ENCODE measurements at regions not wholly inside any gene's neighbourhood (a gene's known extent, or its start where the extent isn't known, plus 50 kb on each side); places are given as distances from the start of the nearest gene placed in this dataset.
A peak's percentile ranks its signal among the peaks of the same experiment; 100 is the strongest.

DNA sequence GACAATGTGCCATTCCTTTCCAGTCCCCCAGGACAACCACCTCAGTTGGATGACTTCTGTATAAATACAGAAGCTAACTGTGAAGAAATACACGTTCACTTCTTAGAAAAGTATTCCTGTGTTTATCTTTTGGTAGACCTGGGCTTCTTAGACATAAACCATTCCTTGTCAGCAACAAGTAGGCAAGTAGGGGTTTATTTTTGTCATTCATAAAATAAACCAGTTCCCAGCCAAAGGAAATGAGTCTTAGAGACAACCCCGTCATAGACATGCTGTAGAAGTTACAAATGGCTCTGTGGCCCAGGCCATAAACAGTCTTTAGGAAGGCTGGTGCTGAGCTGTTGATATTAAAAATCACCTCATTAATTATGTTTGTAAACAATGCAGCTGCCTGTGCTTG, 243.2 kb downstream of the SPTSSA start:
- H4K20me1 ChIP-seq (ENCODE audit: control insufficient read depth, extremely low read depth, insufficient read depth, low read length) = no peaks in the 10 kb centered on the region
- DNase-seq (ENCODE audit: low read depth, low spot score) = no peak

DNA sequence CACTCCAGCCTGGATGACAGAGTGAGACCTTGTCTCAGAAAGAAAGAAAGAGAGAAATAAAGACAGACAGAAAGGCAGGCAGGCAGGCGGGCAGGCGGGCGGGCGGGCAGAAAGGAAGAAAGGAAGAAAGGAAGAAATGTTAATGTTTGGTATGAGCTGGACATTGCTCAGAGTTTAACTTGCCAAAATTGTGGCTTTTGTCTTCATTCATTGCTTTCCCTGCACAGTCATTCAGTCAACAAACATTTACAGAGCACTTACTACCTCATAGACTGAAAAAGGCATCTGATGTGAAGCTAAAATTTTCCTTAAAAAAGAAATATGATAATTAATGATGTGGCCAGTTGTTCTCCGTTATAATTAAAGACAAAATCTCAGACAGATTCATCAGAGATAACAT, 247.1 kb downstream of the SPTSSA start:
- H3K9ac ChIP-seq (ENCODE audit: control insufficient read depth, extremely low read depth, insufficient read depth, low read length) = no peak overlapping the region
- H2AFZ ChIP-seq (ENCODE audit: control insufficient read depth, low read length) = no peak overlapping the region
- no peak overlapping the region for H3K4me3 ChIP-seq (ENCODE audit: control insufficient read depth in 2 of 3, extremely low read depth in 1 of 3, insufficient read depth in 2 of 3, low read depth in 1 of 3, low read length in 3 of 3)
- no peak overlapping the region for H3K27ac ChIP-seq (ENCODE audit: control insufficient read depth, insufficient read depth, low read length)
- TF ChIP-seq, protein P1, sequence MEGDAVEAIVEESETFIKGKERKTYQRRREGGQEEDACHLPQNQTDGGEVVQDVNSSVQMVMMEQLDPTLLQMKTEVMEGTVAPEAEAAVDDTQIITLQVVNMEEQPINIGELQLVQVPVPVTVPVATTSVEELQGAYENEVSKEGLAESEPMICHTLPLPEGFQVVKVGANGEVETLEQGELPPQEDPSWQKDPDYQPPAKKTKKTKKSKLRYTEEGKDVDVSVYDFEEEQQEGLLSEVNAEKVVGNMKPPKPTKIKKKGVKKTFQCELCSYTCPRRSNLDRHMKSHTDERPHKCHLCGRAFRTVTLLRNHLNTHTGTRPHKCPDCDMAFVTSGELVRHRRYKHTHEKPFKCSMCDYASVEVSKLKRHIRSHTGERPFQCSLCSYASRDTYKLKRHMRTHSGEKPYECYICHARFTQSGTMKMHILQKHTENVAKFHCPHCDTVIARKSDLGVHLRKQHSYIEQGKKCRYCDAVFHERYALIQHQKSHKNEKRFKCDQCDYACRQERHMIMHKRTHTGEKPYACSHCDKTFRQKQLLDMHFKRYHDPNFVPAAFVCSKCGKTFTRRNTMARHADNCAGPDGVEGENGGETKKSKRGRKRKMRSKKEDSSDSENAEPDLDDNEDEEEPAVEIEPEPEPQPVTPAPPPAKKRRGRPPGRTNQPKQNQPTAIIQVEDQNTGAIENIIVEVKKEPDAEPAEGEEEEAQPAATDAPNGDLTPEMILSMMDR (optimal IDR thresholded peaks at IDR 0.05 in 1 of 3, IDR thresholded peaks at IDR 0.05 in 1 of 3, conservative IDR thresholded peaks at IDR 0.05 in 1 of 3; ENCODE audit: extremely low read depth in 1 of 3, insufficient read depth in 2 of 3, low read length in 3 of 3) = no peak
- no peak for TF ChIP-seq EZH2 (IDR thresholded peaks at IDR 0.05; ENCODE audit: low read length)
- DNase-seq (ENCODE audit: low read depth, low spot score) (no peak), FAIRE-seq (no peak)
- peaks cover 27% of the 10 kb centered on the region for H3K4me1 ChIP-seq (ENCODE audit: control insufficient read depth, extremely low read depth, insufficient read depth, low read length)
- no peaks in the 10 kb centered on the region for H3K79me2 ChIP-seq (ENCODE audit: control insufficient read depth, insufficient read depth, low read length)
- H4K20me1 ChIP-seq (ENCODE audit: control insufficient read depth, extremely low read depth, insufficient read depth, low read length) = no peaks in the 10 kb centered on the region
- H3K36me3 ChIP-seq (ENCODE audit: control insufficient read depth in 2 of 2, extremely low read depth in 1 of 2, insufficient read depth in 2 of 2, low read length in 2 of 2) = no peaks in the 10 kb centered on the region
- H3K4me2 ChIP-seq (ENCODE audit: control insufficient read depth, extremely low read depth, insufficient read depth, low read depth, low read length) = no peak overlapping the region
- H3K9me3 ChIP-seq (ENCODE audit: control insufficient read depth, low read depth, low read length) = no peaks in the 10 kb centered on the region
- H3K27me3 ChIP-seq (ENCODE audit: control insufficient read depth, extremely low read depth, insufficient read depth, low read length) = no peaks in the 10 kb centered on the region
- H3K9me1 ChIP-seq (ENCODE audit: control insufficient read depth, extremely low read depth, insufficient read depth, low read length) = no peaks in the 10 kb centered on the region
- dilution Hi-C loops (cut with MboI; ENCODE audit: extremely low pct_ligation_motif_present, low sequenced_read_pairs) = no loop called here

More for the DNA sequence above, 243.2 kb downstream of the SPTSSA start:
- H3K9me3 ChIP-seq (ENCODE audit: control insufficient read depth, low read depth, low read length) = no peaks in the 10 kb centered on the region
- no peak for FAIRE-seq
- H3K27ac ChIP-seq (ENCODE audit: control insufficient read depth, insufficient read depth, low read length) = no peak overlapping the region
- H3K4me1 ChIP-seq (ENCODE audit: control insufficient read depth, extremely low read depth, insufficient read depth, low read length) = peaks cover 28% of the 10 kb centered on the region
- H3K9me1 ChIP-seq (ENCODE audit: control insufficient read depth, extremely low read depth, insufficient read depth, low read length) = no peaks in the 10 kb centered on the region
- peak overlapping the region; percentile 8 for H2AFZ ChIP-seq (ENCODE audit: control insufficient read depth, low read length)
- no peaks in the 10 kb centered on the region for H3K79me2 ChIP-seq (ENCODE audit: control insufficient read depth, insufficient read depth, low read length)
- no peak overlapping the region for H3K4me3 ChIP-seq (ENCODE audit: control insufficient read depth in 2 of 3, extremely low read depth in 1 of 3, insufficient read depth in 2 of 3, low read depth in 1 of 3, low read length in 3 of 3)
- no peaks in the 10 kb centered on the region for H3K36me3 ChIP-seq (ENCODE audit: control insufficient read depth in 2 of 2, extremely low read depth in 1 of 2, insufficient read depth in 2 of 2, low read length in 2 of 2)
- H3K4me2 ChIP-seq (ENCODE audit: control insufficient read depth, extremely low read depth, insufficient read depth, low read depth, low read length) = no peak overlapping the region
- H3K9ac ChIP-seq (ENCODE audit: control insufficient read depth, extremely low read depth, insufficient read depth, low read length) = no peak overlapping the region
- no peaks in the 10 kb centered on the region for H3K27me3 ChIP-seq (ENCODE audit: control insufficient read depth, extremely low read depth, insufficient read depth, low read length)
- dilution Hi-C loops (cut with MboI; ENCODE audit: extremely low pct_ligation_motif_present, low sequenced_read_pairs) = no loop called here
- no peak for TF ChIP-seq EZH2 (IDR thresholded peaks at IDR 0.05; ENCODE audit: low read length)
- TF ChIP-seq, protein P1 (optimal IDR thresholded peaks at IDR 0.05 in 1 of 3, IDR thresholded peaks at IDR 0.05 in 1 of 3, conservative IDR thresholded peaks at IDR 0.05 in 1 of 3; ENCODE audit: extremely low read depth in 1 of 3, insufficient read depth in 2 of 3, low read length in 3 of 3) = no peak

All from keratinocyte (primary cell).